MM.1S (cell line): ENCODE measurements at regions not wholly inside any gene's neighbourhood (a gene's known extent, or its start where the extent isn't known, plus 50 kb on each side); places are given as distances from the start of the nearest gene placed in this dataset.

ENCODE experiments used
- EZH2 ChIP-seq: fragments of 300-600 bp; sonication (generic); optimal IDR thresholded peaks from 2 replicates; pipeline ENCODE3; 2017; ENCODE audit warnings: low read depth, mild to moderate bottlenecking, antibody characterized with exemption, low read length, mixed read lengths
- EZH2phosphoT487 ChIP-seq: fragments of 300-600 bp; sonication (generic); IDR thresholded peaks from 2 replicates; pipeline ENCODE4 v1.6.1; 2018; ENCODE audit warnings: antibody characterized with exemption, low read length
- TF ChIP-seq, protein P1 (sequence below): fragments of 300-600 bp; sonication (generic); IDR thresholded peaks from 2 replicates; pipeline ENCODE4 v1.5.1; 2016; ENCODE audit warnings: antibody characterized with exemption, low read length, mixed read lengths

DNA sequence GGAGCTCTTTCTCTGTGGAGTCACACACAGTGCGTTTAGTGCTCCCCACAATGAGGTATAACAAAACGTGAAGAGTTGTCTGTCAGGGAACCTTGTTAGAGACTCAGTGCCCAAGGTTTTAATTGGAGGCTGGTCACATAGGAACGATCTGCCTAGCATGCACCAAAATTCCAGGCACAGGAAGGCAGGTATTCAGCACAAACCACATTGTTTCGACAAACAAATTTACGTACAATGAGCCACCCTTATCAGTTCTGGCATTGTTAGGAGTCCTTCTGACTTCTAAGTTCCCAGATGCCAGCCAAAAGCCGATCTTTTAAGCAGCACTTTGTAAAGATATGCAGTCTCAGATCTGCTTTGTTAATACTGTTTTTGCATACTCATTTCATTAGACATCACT, 414.2 kb upstream of the MTPN start:
- TF ChIP-seq, protein P1, sequence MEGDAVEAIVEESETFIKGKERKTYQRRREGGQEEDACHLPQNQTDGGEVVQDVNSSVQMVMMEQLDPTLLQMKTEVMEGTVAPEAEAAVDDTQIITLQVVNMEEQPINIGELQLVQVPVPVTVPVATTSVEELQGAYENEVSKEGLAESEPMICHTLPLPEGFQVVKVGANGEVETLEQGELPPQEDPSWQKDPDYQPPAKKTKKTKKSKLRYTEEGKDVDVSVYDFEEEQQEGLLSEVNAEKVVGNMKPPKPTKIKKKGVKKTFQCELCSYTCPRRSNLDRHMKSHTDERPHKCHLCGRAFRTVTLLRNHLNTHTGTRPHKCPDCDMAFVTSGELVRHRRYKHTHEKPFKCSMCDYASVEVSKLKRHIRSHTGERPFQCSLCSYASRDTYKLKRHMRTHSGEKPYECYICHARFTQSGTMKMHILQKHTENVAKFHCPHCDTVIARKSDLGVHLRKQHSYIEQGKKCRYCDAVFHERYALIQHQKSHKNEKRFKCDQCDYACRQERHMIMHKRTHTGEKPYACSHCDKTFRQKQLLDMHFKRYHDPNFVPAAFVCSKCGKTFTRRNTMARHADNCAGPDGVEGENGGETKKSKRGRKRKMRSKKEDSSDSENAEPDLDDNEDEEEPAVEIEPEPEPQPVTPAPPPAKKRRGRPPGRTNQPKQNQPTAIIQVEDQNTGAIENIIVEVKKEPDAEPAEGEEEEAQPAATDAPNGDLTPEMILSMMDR, result no peak
- TF ChIP-seq EZH2 (no peak), EZH2phosphoT487 (no peak)
